ENCODE measurements at regions not wholly inside any gene's neighbourhood (a gene's known extent, or its start where the extent isn't known, plus 50 kb on each side); places are given as distances from the start of the nearest gene placed in this dataset.
"Not testable (repeated sequence)": the region's sequence is repeated elsewhere in the genome, so short reads cannot be mapped to it uniquely, and the experiment has no call there.

GRCh38 chr14:40983604-40984003 is 623.1 kb upstream of the LRFN5 start:
- WGBS (ENCODE audit: insufficient coverage), result 60% methylated on average over 1 of the region's 3 CpGs

GRCh38 chr14:40981247-40981646 is 625.4 kb upstream of the LRFN5 start:
- Mint-ChIP-seq H3K27me3 (ENCODE audit: low read depth in 3 of 3) (no peaks in the 10 kb centered on the region), H3K4me3 (no peak overlapping the region), H3K9me3 (peaks cover 0 to 4% (median 0%) of the 10 kb centered on the region in 7 donors), H3K27ac (no peak overlapping the region), H3K4me1 (no peaks in the 10 kb centered on the region), H3K36me3 (no peaks in the 10 kb centered on the region)
- Histone ChIP-seq H3K9me3 (replicated peaks in 1 of 2; ENCODE audit: control insufficient read depth in 1 of 2, insufficient read depth in 1 of 2, low read length in 2 of 2) (no peaks in the 10 kb centered on the region), H3K79me2 (ENCODE audit: insufficient read depth, low read length) (no peaks in the 10 kb centered on the region), H3K27me3 (ENCODE audit: control insufficient read depth in 2 of 2, insufficient read depth in 2 of 2, low read length in 2 of 2) (no peaks in the 10 kb centered on the region), H3K4me1 (ENCODE audit: control insufficient read depth in 1 of 2, insufficient read depth in 2 of 2, low read length in 2 of 2) (no peaks in the 10 kb centered on the region), H3K4me3 (replicated peaks in 1 of 3; ENCODE audit: low read depth in 2 of 3, low read length in 3 of 3) (no peak overlapping the region), H3K27ac (ENCODE audit: low read depth in 1 of 2, low read length in 2 of 2) (no peak overlapping the region), H3K9ac (ENCODE audit: insufficient read depth, low read length, poor library complexity, severe bottlenecking) (no peak overlapping the region), H3K36me3 (replicated peaks in 1 of 2; ENCODE audit: control insufficient read depth in 1 of 2, insufficient read depth in 2 of 2, low read length in 2 of 2) (no peaks in the 10 kb centered on the region), H3K4me2 (replicated peaks; ENCODE audit: extremely low read depth, low read length, poor library complexity, severe bottlenecking) (no peak overlapping the region), H4K20me1 (ENCODE audit: insufficient read depth, low read length) (no peaks in the 10 kb centered on the region), H2AFZ (ENCODE audit: insufficient read depth, low read depth, low read length, poor library complexity, severe bottlenecking) (no peak overlapping the region)
- no peak for DNase-seq
- TF ChIP-seq CTCF (IDR thresholded peaks at IDR 0.05), result no peak
- no CpG with 5 or more reads among the region's 3 CpGs for WGBS (ENCODE audit: insufficient coverage)
- intact Hi-C loops (cut with micrococcal nuclease), result no loop called here

More at GRCh38 chr14:40983604-40984003, 623.1 kb upstream of the LRFN5 start:
- Histone ChIP-seq H3K79me2 (ENCODE audit: insufficient read depth, low read length) (no peaks in the 10 kb centered on the region), H3K27me3 (ENCODE audit: control insufficient read depth in 2 of 2, insufficient read depth in 2 of 2, low read length in 2 of 2) (no peaks in the 10 kb centered on the region), H3K9me3 (replicated peaks in 1 of 2; ENCODE audit: control insufficient read depth in 1 of 2, insufficient read depth in 1 of 2, low read length in 2 of 2) (no peaks in the 10 kb centered on the region), H3K4me1 (ENCODE audit: control insufficient read depth in 1 of 2, insufficient read depth in 2 of 2, low read length in 2 of 2) (no peaks in the 10 kb centered on the region), H2AFZ (ENCODE audit: insufficient read depth, low read depth, low read length, poor library complexity, severe bottlenecking) (no peak overlapping the region), H3K4me3 (replicated peaks in 1 of 3; ENCODE audit: low read depth in 2 of 3, low read length in 3 of 3) (no peak overlapping the region), H3K36me3 (replicated peaks in 1 of 2; ENCODE audit: control insufficient read depth in 1 of 2, insufficient read depth in 2 of 2, low read length in 2 of 2) (no peaks in the 10 kb centered on the region), H3K4me2 (replicated peaks; ENCODE audit: extremely low read depth, low read length, poor library complexity, severe bottlenecking) (no peak overlapping the region), H3K27ac (ENCODE audit: low read depth in 1 of 2, low read length in 2 of 2) (no peak overlapping the region), H3K9ac (ENCODE audit: insufficient read depth, low read length, poor library complexity, severe bottlenecking) (no peak overlapping the region), H4K20me1 (ENCODE audit: insufficient read depth, low read length) (no peaks in the 10 kb centered on the region)
- Mint-ChIP-seq H3K4me3 (no peak overlapping the region), H3K4me1 (no peaks in the 10 kb centered on the region), H3K36me3 (no peaks in the 10 kb centered on the region), H3K9me3 (peaks cover 0 to 8% (median 2%) of the 10 kb centered on the region in 7 donors), H3K27me3 (ENCODE audit: low read depth in 3 of 3) (no peaks in the 10 kb centered on the region), H3K27ac (no peak overlapping the region)
- no peak for DNase-seq
- no peak for TF ChIP-seq CTCF (IDR thresholded peaks at IDR 0.05)
- intact Hi-C loops (cut with micrococcal nuclease), result no loop called here

GRCh38 chr14:40960257-40960656 is 646.4 kb upstream of the LRFN5 start:
- H3K9me3 ChIP-seq (replicated peaks in 1 of 2; ENCODE audit: control insufficient read depth in 1 of 2, insufficient read depth in 1 of 2, low read length in 2 of 2), result peaks cover 8 to 28% of the 10 kb centered on the region in 2 donors
- H3K4me2 ChIP-seq (replicated peaks; ENCODE audit: extremely low read depth, low read length, poor library complexity, severe bottlenecking); H3K4me3 ChIP-seq (replicated peaks in 1 of 3; ENCODE audit: low read depth in 2 of 3, low read length in 3 of 3); H3K27ac Mint-ChIP-seq; H3K4me1 ChIP-seq (ENCODE audit: control insufficient read depth in 1 of 2, insufficient read depth in 2 of 2, low read length in 2 of 2); H3K4me3 Mint-ChIP-seq; H3K27me3 Mint-ChIP-seq (ENCODE audit: low read depth in 3 of 3); H3K27ac ChIP-seq (ENCODE audit: low read depth in 1 of 2, low read length in 2 of 2); H3K4me1 Mint-ChIP-seq; H3K9ac ChIP-seq (ENCODE audit: insufficient read depth, low read length, poor library complexity, severe bottlenecking); intact Hi-C loops (cut with micrococcal nuclease); H4K20me1 ChIP-seq (ENCODE audit: insufficient read depth, low read length); H3K79me2 ChIP-seq (ENCODE audit: insufficient read depth, low read length); H3K27me3 ChIP-seq (ENCODE audit: control insufficient read depth in 2 of 2, insufficient read depth in 2 of 2, low read length in 2 of 2); H3K36me3 Mint-ChIP-seq; H2AFZ ChIP-seq (ENCODE audit: insufficient read depth, low read depth, low read length, poor library complexity, severe bottlenecking); DNase-seq; H3K36me3 ChIP-seq (replicated peaks in 1 of 2; ENCODE audit: control insufficient read depth in 1 of 2, insufficient read depth in 2 of 2, low read length in 2 of 2): not testable (repeated sequence)
- peaks cover 3 to 14% (median 4%) of the 10 kb centered on the region in 7 donors for H3K9me3 Mint-ChIP-seq
- WGBS (ENCODE audit: insufficient coverage), result 67% methylated on average over 1 of the region's 2 CpGs
